MM.1S (cell line): ENCODE measurements at regions not wholly inside any gene's neighbourhood (a gene's known extent, or its start where the extent isn't known, plus 50 kb on each side); places are given as distances from the start of the nearest gene placed in this dataset.
"Not testable (repeated sequence)": the region's sequence is repeated elsewhere in the genome, so short reads cannot be mapped to it uniquely, and the experiment has no call there.

Experiments
- DNase-seq: peaks from one replicate; pipeline ENCODE4 v3.0.0-alpha.2; 2015
- H2AFZ ChIP-seq: fragments of 300-600 bp; sonication (generic); 2 replicates; pipeline ENCODE4 v1.6.0; 2016; ENCODE audit warnings: antibody characterized with exemption, low read length
- H3F3A ChIP-seq: fragments of 300-600 bp; sonication (generic); 2 replicates; pipeline ENCODE4 v1.6.1; 2016; ENCODE audit warnings: mild to moderate bottlenecking, antibody characterized with exemption, low read length, moderate library complexity, mixed read lengths; ENCODE audit not compliant: insufficient read depth
- H3K27ac ChIP-seq: fragments of 300-600 bp; sonication (generic); 2 replicates; pipeline ENCODE4 v1.5.1; 2016; ENCODE audit warnings: mild to moderate bottlenecking, low read length
- H3K27me3 ChIP-seq: fragments of 300-600 bp; sonication (generic); replicated peaks from 2 replicates; pipeline ENCODE4 v1.6.0; 2016; ENCODE audit warnings: low read length; ENCODE audit not compliant: insufficient read depth
- H3K36me3 ChIP-seq: fragments of 300-600 bp; sonication (generic); replicated peaks from 2 replicates; pipeline ENCODE4 v1.6.1; 2016; ENCODE audit warnings: mild to moderate bottlenecking, low read length, mixed read lengths; ENCODE audit not compliant: insufficient read depth
- H3K4me1 ChIP-seq: fragments of 300-600 bp; sonication (generic); 2 replicates; pipeline ENCODE4 v1.6.1; 2016; ENCODE audit warnings: low read length, mixed read lengths
- H3K4me2 ChIP-seq: fragments of 300-600 bp; sonication (generic); 2 replicates; pipeline ENCODE4 v1.6.0; 2016; ENCODE audit warnings: low read depth, low read length
- H3K4me3 ChIP-seq: fragments of 300-600 bp; sonication (generic); 2 replicates; pipeline ENCODE4 v1.5.1; 2016; ENCODE audit warnings: low read length, mixed read lengths
- H3K79me2 ChIP-seq: fragments of 300-600 bp; sonication (generic); 2 replicates; pipeline ENCODE4 v1.6.1; 2016; ENCODE audit warnings: mixed run types, low read length, mixed read lengths
- H3K9ac ChIP-seq: fragments of 300-600 bp; sonication (generic); 2 replicates; pipeline ENCODE4 v1.6.1; 2016; ENCODE audit warnings: low read length, mixed read lengths
- H3K9me2 ChIP-seq: fragments of 300-600 bp; sonication (generic); replicated peaks from 2 replicates; pipeline ENCODE4 v1.6.1; 2016; ENCODE audit warnings: mild to moderate bottlenecking, low read length, mixed read lengths; ENCODE audit not compliant: insufficient read depth
- H3K9me3 ChIP-seq: fragments of 300-600 bp; sonication (generic); replicated peaks from 2 replicates; pipeline ENCODE4 v1.6.1; 2016; ENCODE audit warnings: mild to moderate bottlenecking, low read length, mixed read lengths; ENCODE audit not compliant: insufficient read depth
- H4K20me1 ChIP-seq: fragments of 300-600 bp; sonication (generic); 2 replicates; pipeline ENCODE4 v1.6.1; 2016; ENCODE audit warnings: mild to moderate bottlenecking, low read length, moderate library complexity, mixed read lengths; ENCODE audit not compliant: insufficient read depth
- EZH2 ChIP-seq: fragments of 300-600 bp; sonication (generic); optimal IDR thresholded peaks from 2 replicates; pipeline ENCODE3; 2017; ENCODE audit warnings: low read depth, mild to moderate bottlenecking, antibody characterized with exemption, low read length, mixed read lengths
- EZH2phosphoT487 ChIP-seq: fragments of 300-600 bp; sonication (generic); IDR thresholded peaks from 2 replicates; pipeline ENCODE4 v1.6.1; 2018; ENCODE audit warnings: antibody characterized with exemption, low read length
- TF ChIP-seq, protein P1 (sequence below): fragments of 300-600 bp; sonication (generic); IDR thresholded peaks from 2 replicates; pipeline ENCODE4 v1.5.1; 2016; ENCODE audit warnings: antibody characterized with exemption, low read length, mixed read lengths

GRCh38 chr1:194776657-194777056 is 1590.2 kb upstream of the B3GALT2 start:
- no peaks in the 10 kb centered on the region for H3K79me2 ChIP-seq
- no peak overlapping the region for H3K9ac ChIP-seq
- no peaks in the 10 kb centered on the region for H3K36me3 ChIP-seq
- H3K27me3 ChIP-seq = no peaks in the 10 kb centered on the region
- H3K27ac ChIP-seq = no peak overlapping the region
- H4K20me1 ChIP-seq = no peaks in the 10 kb centered on the region
- no peak overlapping the region for H2AFZ ChIP-seq
- no peak overlapping the region for H3K4me2 ChIP-seq
- DNase-seq = peak; percentile 38
- H3K4me3 ChIP-seq = no peak overlapping the region
- 0 out of 2 replicates have a peak, but pooled peaks cover 3% of the 10 kb centered on the region for H3K4me1 ChIP-seq
- TF ChIP-seq EZH2phosphoT487 (no peak), EZH2 (no peak)
- TF ChIP-seq, protein P1, sequence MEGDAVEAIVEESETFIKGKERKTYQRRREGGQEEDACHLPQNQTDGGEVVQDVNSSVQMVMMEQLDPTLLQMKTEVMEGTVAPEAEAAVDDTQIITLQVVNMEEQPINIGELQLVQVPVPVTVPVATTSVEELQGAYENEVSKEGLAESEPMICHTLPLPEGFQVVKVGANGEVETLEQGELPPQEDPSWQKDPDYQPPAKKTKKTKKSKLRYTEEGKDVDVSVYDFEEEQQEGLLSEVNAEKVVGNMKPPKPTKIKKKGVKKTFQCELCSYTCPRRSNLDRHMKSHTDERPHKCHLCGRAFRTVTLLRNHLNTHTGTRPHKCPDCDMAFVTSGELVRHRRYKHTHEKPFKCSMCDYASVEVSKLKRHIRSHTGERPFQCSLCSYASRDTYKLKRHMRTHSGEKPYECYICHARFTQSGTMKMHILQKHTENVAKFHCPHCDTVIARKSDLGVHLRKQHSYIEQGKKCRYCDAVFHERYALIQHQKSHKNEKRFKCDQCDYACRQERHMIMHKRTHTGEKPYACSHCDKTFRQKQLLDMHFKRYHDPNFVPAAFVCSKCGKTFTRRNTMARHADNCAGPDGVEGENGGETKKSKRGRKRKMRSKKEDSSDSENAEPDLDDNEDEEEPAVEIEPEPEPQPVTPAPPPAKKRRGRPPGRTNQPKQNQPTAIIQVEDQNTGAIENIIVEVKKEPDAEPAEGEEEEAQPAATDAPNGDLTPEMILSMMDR = no peak
- H3K9me3 ChIP-seq = no peaks in the 10 kb centered on the region
- H3K9me2 ChIP-seq = no peaks in the 10 kb centered on the region
- H3F3A ChIP-seq = no peaks in the 10 kb centered on the region

DNA sequence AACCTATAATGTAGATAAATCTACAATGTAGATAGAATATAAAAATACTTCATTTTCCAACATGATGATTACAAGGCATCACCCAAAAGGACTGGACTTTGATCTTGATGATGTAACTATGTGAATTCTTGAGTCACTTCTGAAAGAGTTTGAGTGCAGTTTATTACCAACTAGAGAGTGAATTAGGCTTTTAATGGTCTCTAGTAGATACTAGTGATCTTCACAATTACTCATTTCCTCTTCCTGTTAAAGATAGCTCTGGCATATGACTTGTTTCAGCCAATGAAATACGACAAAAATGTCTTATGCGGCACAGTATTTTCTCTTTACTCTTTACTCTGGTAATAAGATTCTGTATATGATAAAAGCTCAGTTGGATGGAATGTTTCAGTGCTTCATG is 1588.1 kb upstream of the B3GALT2 start:
- 0 out of 2 replicates have a peak, but pooled peaks cover 3% of the 10 kb centered on the region for H3K4me1 ChIP-seq
- TF ChIP-seq EZH2 (no peak), EZH2phosphoT487 (no peak)
- TF ChIP-seq, protein P1 = no peak
- no peak overlapping the region for H3K9ac ChIP-seq
- no peaks in the 10 kb centered on the region for H3K27me3 ChIP-seq
- no peaks in the 10 kb centered on the region for H4K20me1 ChIP-seq
- no peaks in the 10 kb centered on the region for H3K79me2 ChIP-seq
- H3K27ac ChIP-seq = no peak overlapping the region
- peak; percentile 6 for DNase-seq
- H3K9me3 ChIP-seq = no peaks in the 10 kb centered on the region
- no peaks in the 10 kb centered on the region for H3F3A ChIP-seq
- no peaks in the 10 kb centered on the region for H3K36me3 ChIP-seq
- H3K4me2 ChIP-seq = no peak overlapping the region
- no peak overlapping the region for H3K4me3 ChIP-seq
- H2AFZ ChIP-seq = no peak overlapping the region
- H3K9me2 ChIP-seq = no peaks in the 10 kb centered on the region

DNA sequence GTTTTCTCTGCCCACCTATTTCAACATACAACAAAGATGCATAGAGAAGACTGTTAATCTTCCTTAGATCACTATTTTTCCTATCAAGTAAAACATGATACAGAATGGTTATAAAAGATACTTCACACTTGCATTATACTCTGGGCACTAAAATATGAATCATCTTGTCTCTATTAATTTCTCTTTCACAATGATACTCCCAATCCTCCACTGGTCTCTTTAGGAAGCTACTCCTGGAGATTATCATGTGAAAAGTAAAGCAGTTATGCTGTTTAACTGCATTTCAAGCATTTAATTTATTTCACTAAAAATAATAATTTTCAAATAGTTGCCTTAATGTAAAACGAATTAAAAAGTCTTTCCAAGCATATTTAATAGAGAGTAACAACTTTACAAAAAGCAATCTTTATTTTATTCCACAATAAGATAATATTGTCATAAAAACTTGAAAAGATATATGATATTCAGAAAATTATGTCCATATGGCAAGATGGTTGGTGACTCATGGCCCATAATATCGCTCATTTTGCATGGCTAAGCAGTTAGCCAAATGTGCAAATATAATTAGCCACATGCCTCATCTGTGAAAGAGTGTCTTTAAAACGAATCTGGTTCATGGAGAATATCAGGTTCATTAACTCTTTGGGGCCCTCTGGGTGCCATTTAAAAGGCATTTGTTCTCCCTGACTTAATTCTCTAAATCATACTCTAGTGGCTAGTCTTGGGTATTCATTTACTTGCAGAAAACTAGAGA is 1569.0 kb upstream of the B3GALT2 start:
- Histone ChIP-seq H4K20me1 (no peaks in the 10 kb centered on the region), H3K27me3 (no peaks in the 10 kb centered on the region), H3K79me2 (no peaks in the 10 kb centered on the region), H3K4me2 (no peak overlapping the region), H3K9me2 (no peaks in the 10 kb centered on the region), H3K4me1 (no peaks in the 10 kb centered on the region), H3F3A (no peaks in the 10 kb centered on the region), H3K4me3 (no peak overlapping the region), H2AFZ (no peak overlapping the region), H3K9me3 (no peaks in the 10 kb centered on the region), H3K36me3 (no peaks in the 10 kb centered on the region), H3K9ac (no peak overlapping the region), H3K27ac (no peak overlapping the region)
- DNase-seq = no peak
- no peak for TF ChIP-seq EZH2
- TF ChIP-seq, protein P1 = no peak
- TF ChIP-seq EZH2phosphoT487 = no peak

- not testable (repeated sequence) for H3F3A ChIP-seq, H3K4me3 ChIP-seq, H3K36me3 ChIP-seq, DNase-seq, H3K79me2 ChIP-seq, H4K20me1 ChIP-seq, H3K27me3 ChIP-seq, H2AFZ ChIP-seq, H3K4me1 ChIP-seq, H3K9ac ChIP-seq, H3K4me2 ChIP-seq, H3K9me3 ChIP-seq, H3K9me2 ChIP-seq, H3K27ac ChIP-seq
Observed at GRCh38 chr1:194738843-194739242, 1552.4 kb upstream of the B3GALT2 start.
